ENCODE measurements at regions not wholly inside any gene's neighbourhood (a gene's known extent, or its start where the extent isn't known, plus 50 kb on each side); places are given as distances from the start of the nearest gene placed in this dataset.
"Not testable (repeated sequence)": the region's sequence is repeated elsewhere in the genome, so short reads cannot be mapped to it uniquely, and the experiment has no call there.

- DNase-seq (ENCODE audit: low spot score) = no peak
Observed at GRCh38 chr16:88202207-88202745, 180.5 kb upstream of the ZNF469 start.

DNA sequence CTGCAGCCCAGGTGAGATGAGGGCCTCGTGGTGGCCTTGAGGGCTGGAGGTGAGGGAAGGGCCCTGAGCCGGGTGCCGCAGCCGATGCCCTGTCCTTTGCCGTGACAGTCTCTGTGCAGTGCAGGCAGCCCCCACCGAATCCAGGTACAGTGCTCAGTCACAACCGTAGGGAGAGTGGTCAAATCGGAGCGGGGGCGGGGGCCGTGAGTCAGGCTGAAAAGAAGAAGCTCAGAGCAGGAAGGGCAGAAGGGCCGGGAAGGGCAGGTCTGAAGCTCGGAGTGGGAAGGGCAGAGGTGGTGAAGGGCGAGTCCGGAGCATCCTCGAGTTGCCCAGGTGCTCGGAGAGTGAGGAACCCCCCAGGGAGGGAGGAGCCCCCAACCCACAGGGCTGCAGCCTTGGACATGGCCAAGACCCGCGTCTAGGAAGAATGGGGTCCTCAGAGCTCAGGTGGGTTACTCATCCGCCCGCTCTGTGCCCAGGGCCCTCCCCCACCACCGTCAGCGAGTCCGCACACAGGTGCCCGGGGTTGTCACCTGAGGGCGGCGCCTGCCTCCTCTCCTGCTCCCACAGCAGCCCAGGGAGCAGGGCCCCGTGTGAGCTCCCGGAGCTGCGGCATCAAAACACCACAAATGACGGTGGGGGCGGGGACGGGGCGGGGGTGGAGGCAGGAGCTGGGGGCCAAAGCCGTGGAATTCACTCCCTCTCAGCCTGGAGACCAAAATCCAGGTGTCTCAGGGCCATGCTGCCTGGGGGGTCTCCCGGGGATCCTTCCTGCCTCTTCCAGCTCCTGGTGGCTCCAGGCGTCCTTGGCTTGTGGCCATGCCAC lies 179.7 kb upstream of the ZNF469 start:
- not testable (repeated sequence) for DNase-seq (ENCODE audit: low spot score)

DNA sequence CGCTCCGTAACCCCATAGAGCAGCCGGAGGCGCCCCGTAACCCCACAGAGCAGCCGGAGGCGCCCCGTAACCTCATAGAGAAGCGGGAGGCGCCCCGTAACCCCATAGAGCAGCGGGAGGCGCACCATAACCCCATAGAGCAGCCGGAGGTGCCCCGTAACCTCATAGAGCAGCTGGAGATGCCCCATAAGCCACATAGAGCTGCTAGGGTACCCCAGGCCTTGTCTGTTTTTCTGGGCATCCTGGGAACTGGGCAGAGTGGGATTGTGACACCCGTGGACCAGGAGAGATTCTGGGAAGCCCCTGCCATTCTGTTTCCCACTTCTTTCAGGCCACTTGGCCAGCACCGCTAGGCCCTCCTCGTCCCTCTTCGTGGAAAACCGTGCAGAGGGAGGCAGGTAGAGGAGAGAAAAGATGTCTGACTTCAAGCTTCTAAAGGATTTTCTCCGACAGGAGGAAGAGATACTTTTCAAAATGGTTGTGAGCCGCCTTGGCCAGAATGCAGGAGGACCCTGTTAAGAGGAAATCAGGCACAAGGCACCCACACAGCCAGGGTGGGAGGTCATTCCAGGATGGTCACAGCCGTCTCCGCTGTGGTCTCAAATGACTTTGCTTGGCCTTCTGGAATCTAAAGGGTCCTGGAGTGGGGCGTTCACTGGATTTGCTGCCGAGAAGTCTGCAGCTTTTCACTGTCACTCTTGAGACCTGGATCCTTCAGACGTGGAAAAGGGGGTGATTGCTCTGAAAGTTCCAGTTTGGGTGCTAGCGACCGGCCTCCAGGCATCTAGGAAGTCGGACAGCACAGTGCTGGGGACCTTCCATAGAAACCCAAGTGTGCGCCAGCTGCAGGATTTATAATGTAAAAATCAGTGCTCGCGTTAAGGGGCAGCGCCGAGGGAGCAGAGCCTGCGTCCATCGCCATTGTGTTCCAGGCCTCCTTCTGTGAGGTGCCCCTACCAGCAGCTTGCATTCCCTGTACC lies 178.3 kb upstream of the ZNF469 start:
- DNase-seq (ENCODE audit: low spot score) = not testable (repeated sequence)

GRCh38 chr16:88205482-88205881 lies 177.3 kb upstream of the ZNF469 start:
- DNase-seq (ENCODE audit: low spot score) = not testable (repeated sequence)

GRCh38 chr16:88206006-88206405 lies 176.8 kb upstream of the ZNF469 start:
- DNase-seq (ENCODE audit: low spot score) = not testable (repeated sequence)

- DNase-seq (ENCODE audit: low spot score) = not testable (repeated sequence)
Observed at GRCh38 chr16:88206516-88206915, 176.2 kb upstream of the ZNF469 start.

DNA sequence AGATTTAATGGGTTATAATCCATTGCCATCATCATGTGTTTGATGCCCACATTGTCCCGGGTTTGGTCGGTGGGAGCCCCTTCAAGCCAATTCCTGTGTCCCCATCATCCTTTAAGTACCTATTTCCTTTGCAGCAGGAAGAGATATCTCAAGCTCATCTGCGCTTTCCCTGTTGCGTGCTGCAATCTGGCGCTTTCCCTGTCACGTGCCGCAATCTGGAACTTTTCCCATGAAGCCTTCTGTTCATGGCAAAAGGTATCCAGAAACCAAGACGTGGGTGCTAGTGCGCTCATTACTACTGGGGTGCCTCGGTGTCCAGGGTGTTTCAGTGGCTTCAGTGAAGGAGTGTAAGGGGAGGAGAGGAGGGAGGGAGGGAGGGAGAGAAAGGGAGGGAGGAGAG lies 174.6 kb upstream of the ZNF469 start:
- no peak for DNase-seq (ENCODE audit: low spot score)

DNA sequence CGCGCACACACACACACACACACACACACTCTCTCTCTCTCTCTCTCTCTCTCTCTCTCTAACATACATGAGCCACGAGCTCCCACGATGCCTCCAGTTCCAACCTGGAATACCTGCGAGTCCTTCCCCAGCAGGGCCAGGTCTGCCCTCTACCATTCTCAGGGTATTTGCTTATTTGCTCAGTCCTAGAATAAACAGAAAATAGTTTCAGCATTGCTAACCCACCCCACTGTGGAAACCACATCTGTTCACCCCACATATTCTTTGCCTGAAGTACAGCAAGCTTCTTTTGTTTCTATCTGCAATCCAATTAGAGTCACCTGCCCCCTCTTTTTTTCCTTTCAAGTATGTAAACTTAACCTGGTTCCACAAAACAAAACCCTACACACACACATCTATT lies 174.0 kb upstream of the ZNF469 start:
- not testable (repeated sequence) for DNase-seq (ENCODE audit: low spot score)

GRCh38 chr16:88209579-88209978 lies 173.2 kb upstream of the ZNF469 start:
- not testable (repeated sequence) for DNase-seq (ENCODE audit: low spot score)

DNA sequence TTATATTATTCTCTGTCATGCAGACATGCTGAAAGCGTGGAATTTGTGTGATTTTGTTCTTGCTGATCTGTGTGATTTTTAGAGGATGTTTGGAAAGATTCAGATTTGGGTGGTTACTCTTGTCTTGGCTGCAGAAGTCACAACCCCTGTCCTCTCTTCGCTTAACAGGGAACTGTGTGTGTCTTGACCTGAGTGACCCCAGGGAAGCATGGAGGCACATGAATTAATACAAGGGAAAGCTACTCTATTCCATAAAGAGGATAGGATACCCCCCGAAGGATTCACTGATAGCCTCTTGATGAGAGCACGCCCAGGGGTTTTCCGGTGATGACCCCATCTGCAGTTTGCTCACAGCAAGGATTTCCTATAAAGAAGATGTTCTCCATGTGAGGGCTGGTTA lies 168.8 kb upstream of the ZNF469 start:
- not testable (repeated sequence) for DNase-seq (ENCODE audit: low spot score)

DNA sequence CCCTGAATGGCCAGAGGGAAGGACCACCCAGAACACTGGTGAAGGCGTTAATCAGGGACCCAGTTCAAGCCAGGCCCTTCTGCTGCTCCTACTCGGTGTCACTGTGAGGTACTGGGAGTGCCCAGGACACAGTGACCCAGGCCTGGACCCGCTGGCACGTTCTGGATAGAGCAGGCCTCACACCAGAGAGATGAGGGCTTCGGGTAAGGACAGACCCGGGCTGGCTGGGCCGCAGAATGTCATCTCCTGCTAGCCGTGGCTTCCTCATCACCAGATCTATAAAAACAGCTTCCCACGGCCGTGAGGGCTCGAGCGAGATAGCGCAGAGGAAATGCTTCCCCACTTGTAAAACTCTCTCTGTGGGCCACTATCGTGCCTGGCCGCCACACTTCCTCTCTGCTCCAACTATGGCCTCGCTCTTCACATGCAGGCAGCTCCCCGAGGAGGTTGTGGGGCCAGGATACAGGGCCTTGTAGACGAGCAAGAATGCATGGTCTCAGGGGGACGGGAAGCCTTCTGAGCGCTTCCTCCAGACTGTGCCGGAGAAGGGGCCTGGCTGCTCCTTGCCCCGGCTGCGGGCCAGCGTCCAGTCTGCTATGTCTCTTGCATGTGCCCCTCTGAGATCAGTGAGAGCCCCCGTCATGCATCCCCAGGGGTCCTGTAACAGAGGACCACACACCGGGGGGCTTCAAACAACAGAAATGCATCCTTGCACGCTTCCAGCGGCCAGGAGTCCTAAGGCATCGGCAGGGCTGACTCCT lies 161.6 kb upstream of the ZNF469 start:
- not testable (repeated sequence) for DNase-seq (ENCODE audit: low spot score)

- DNase-seq (ENCODE audit: low spot score) = not testable (repeated sequence)
Observed at GRCh38 chr16:88223696-88224095, 159.1 kb upstream of the ZNF469 start.

DNA sequence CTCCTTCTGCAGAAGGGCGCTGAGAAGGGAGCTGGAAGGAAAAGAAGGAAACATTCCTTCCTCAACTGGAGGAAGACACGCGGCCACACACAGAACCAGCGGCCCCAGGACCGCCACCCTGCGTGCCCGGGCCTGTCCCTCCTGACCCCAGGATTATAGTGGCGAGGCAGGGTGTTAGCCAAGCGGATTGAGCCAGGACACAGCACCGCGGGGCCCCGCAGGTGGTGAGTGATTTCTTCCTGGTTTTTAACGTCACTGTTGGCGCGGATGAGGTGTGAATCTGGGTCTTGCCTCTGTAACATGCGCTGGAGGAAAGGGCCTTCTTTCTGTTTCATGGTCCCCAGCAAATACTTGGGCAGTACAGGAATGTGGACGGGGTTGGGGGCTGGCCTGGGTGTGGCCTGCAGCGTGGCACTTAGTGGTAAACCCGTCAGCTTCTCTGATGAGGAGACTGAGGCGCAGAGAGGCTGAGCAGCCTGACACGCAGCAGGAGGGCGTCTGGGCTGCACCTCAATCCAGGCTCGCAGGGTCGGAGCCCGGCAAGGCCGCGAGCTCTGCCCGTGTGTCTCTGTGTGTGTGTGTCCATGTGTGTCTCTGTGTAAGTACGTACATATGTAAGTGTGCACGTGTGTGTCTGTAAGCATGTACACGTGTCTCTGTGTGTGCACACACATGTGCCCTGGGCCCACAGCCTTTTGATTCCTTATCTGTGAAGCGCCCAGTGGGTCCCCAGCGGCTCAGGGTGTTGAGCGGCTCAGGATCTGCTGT lies 158.4 kb upstream of the ZNF469 start:
- not testable (repeated sequence) for DNase-seq (ENCODE audit: low spot score)

- not testable (repeated sequence) for DNase-seq (ENCODE audit: low spot score)
Observed at GRCh38 chr16:88225640-88226230, 157.0 kb upstream of the ZNF469 start.

- not testable (repeated sequence) for DNase-seq (ENCODE audit: low spot score)
Observed at GRCh38 chr16:88226302-88226701, 156.5 kb upstream of the ZNF469 start.

DNA sequence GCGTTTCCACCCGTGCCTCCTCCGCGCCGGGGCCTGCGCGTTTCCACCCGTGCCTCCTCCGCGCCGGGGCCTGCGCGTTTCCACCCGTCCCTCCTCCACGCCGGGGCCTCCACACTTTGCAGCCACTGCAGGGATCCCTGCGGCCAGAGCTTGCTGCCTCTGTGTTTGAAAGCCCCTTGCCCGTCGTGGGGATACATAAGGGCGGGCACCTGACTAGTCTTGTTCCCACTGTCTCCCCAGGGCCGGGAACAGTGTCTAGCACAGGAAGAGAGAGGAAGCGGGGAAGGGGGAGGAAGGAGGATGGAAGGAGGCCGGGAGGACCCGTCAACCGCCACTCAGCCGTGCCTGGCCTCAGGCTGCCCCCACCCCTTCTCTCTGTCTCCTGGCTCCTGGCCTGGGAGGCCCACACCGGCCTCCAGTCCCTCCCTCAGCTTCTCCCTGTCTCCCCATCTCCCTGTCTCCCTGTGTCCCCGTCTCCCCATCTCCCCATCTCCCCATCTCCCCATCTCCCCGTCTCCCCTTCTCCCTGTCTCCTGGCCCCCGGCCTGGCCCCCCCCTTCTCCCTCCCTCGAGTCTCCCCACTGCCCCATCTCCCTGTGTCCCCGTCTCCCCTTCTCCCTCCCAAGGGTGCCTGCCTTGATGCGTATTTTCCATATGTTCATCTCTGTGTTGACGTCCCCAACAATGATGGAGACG lies 155.6 kb upstream of the ZNF469 start:
- DNase-seq (ENCODE audit: low spot score) = not testable (repeated sequence)

- DNase-seq (ENCODE audit: low spot score) = not testable (repeated sequence)
Observed at GRCh38 chr16:88227722-88228482, 154.9 kb upstream of the ZNF469 start.

GRCh38 chr16:88228751-88229150 lies 154.0 kb upstream of the ZNF469 start:
- DNase-seq (ENCODE audit: low spot score) = not testable (repeated sequence)

GRCh38 chr16:88229710-88230109 lies 153.0 kb upstream of the ZNF469 start:
- not testable (repeated sequence) for DNase-seq (ENCODE audit: low spot score)

All from putamen (tissue), 1 donor.